Activated CD8-positive, alpha-beta memory T cell treated with anti-CD3 and anti-CD28 coated beads, Interleukin-2, amount 10 ng/mL, durations not matched to agents 7 days and 5 days (primary cell): ENCODE measurements at regions not wholly inside any gene's neighbourhood (a gene's known extent, or its start where the extent isn't known, plus 50 kb on each side); places are given as distances from the start of the nearest gene placed in this dataset.

Experiments used
- ATAC-seq: fragments of 150-1000 bp; cut with Tn5 transposase; one replicate; pipeline ENCODE4 v1.10.0; 2021; ENCODE audit warnings: moderate library complexity
- CTCF ChIA-PET: fragments of 350-600 bp; sonication (Branson Sonifier 250); formaldehyde crosslinking; loops from one replicate; lab custom pipeline; 2021; ENCODE audit warnings: antibody characterized with exemption; lab: Charles Lee
- DNase-seq: peaks from one replicate; pipeline ENCODE4 v3.0.0-alpha.2; 2020
- H3K27ac Mint-ChIP-seq: one replicate; pipeline ENCODE4 v1.8.0; 2021; ENCODE audit warnings: mild to moderate bottlenecking, mixed read lengths
- H3K27me3 Mint-ChIP-seq: one replicate; pipeline ENCODE4 v1.8.0; 2021; ENCODE audit warnings: mixed read lengths
- H3K36me3 Mint-ChIP-seq: one replicate; pipeline ENCODE4 v1.8.0; 2021; ENCODE audit warnings: mild to moderate bottlenecking, mixed read lengths
- H3K4me1 Mint-ChIP-seq: one replicate; pipeline ENCODE4 v1.8.0; 2021; ENCODE audit warnings: mixed read lengths
- H3K4me3 Mint-ChIP-seq: one replicate; pipeline ENCODE4 v1.8.0; 2021; ENCODE audit warnings: mild to moderate bottlenecking, moderate library complexity, mixed read lengths
- H3K9me3 Mint-ChIP-seq: one replicate; pipeline ENCODE4 v1.8.0; 2022; ENCODE audit warnings: low read depth, mixed read lengths

DNA sequence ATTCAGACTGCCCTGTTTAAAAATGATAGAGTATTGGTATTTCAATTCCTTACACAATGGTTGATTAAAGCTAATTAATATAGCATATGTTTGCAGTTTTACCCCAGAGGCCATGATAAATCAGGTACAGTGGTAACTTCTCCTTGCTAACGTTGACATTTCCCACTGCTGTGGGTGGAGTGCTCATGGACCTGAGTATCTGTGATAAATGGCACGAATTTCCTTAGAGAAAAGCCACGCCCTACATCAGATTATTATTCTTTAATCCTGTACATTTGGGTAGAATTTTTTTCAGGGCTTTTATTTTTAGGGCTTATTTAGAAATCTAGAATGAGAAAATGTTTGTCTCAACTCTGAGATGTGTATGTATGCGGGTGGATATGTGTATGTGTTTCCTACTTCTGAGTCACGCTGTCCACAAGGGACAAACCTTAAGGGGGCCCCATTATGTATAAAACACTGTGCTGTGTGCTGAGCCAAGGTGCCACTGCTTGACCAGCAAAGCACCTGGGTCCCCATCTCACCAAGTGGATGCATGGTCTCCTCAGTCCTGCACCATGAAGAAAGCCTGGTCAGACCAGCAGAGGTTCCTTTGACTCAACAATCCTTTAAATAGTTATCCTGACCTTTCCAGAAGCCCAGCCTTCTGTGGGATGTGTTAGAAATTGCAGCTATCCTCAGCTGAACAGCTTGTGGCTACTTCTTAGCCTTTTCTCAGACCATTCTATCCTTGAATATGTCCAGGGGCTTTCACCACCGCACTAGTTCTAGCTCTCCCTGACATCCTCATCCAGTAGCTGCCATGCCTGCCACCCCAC is 57.9 kb upstream of the STK38L start:
- H3K27me3 Mint-ChIP-seq = no peaks in the 10 kb centered on the region

GRCh38 chr12:27187697-27188096 is 56.4 kb upstream of the STK38L start:
- DNase-seq = no peak
- no peak for ATAC-seq
- Mint-ChIP-seq H3K4me1 (peaks cover 23% of the 10 kb centered on the region), H3K27me3 (no peaks in the 10 kb centered on the region), H3K36me3 (no peaks in the 10 kb centered on the region), H3K4me3 (no peak overlapping the region), H3K27ac (no peak overlapping the region), H3K9me3 (no peaks in the 10 kb centered on the region)
- CTCF ChIA-PET = interaction anchor here (1.1 to 2.4 kb wide), 2 partner anchors 9 to 119 kb away, joined by 3 to 7 read pairs; no protein-coding TSS in a partner anchor

More for the DNA sequence above, 57.9 kb upstream of the STK38L start:
- DNase-seq (no peak), ATAC-seq (no peak)
- Mint-ChIP-seq H3K36me3 (no peaks in the 10 kb centered on the region), H3K4me1 (peaks cover 27% of the 10 kb centered on the region), H3K27ac (peak overlapping the region; percentile 61), H3K9me3 (no peaks in the 10 kb centered on the region), H3K4me3 (no peak overlapping the region)
- CTCF ChIA-PET = interaction anchor here (1.0 to 2.4 kb wide), 2 partner anchors 22 to 120 kb away, joined by 3 to 7 read pairs; no protein-coding TSS in a partner anchor

- Mint-ChIP-seq H3K4me1 (peaks cover 11% of the 10 kb centered on the region), H3K9me3 (no peaks in the 10 kb centered on the region), H3K27ac (no peak overlapping the region), H3K4me3 (no peak overlapping the region), H3K27me3 (no peaks in the 10 kb centered on the region), H3K36me3 (no peaks in the 10 kb centered on the region)
- no peak for ATAC-seq
- no peak for DNase-seq
- CTCF ChIA-PET = interaction anchor here (1.0 to 1.5 kb wide), 2 partner anchors 10 to 11 kb away, joined by 3 to 4 read pairs; no protein-coding TSS in a partner anchor
Observed at GRCh38 chr12:27190761-27191160, 53.3 kb upstream of the STK38L start.

DNA sequence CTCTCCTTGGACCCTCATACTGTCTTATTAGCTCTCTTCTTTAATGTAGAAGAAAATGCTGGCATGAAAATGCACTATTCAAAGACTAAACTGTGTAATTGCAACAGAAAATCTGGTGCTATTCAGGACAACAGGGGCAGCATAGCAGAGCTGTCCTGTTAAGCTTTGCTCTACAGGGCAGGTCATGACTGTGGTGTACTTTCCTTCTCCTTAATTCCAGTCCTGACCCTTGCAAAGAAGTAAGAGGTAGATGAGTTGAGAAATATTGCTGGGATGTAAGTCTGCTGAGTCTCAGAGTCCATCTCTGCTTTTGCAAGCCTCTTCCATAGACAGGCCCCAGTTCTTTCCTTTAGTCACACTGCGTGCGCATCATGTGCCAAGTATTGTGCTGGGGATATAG is 52.6 kb upstream of the STK38L start:
- Mint-ChIP-seq H3K4me3 (no peak overlapping the region), H3K36me3 (no peaks in the 10 kb centered on the region), H3K27me3 (no peaks in the 10 kb centered on the region), H3K9me3 (no peaks in the 10 kb centered on the region), H3K4me1 (peaks cover 3% of the 10 kb centered on the region), H3K27ac (no peak overlapping the region)
- ATAC-seq (no peak), DNase-seq (no peak)
- CTCF ChIA-PET = interaction anchor here (1.0 to 1.5 kb wide), 2 partner anchors 9 to 11 kb away, joined by 3 to 4 read pairs; no protein-coding TSS in a partner anchor

DNA sequence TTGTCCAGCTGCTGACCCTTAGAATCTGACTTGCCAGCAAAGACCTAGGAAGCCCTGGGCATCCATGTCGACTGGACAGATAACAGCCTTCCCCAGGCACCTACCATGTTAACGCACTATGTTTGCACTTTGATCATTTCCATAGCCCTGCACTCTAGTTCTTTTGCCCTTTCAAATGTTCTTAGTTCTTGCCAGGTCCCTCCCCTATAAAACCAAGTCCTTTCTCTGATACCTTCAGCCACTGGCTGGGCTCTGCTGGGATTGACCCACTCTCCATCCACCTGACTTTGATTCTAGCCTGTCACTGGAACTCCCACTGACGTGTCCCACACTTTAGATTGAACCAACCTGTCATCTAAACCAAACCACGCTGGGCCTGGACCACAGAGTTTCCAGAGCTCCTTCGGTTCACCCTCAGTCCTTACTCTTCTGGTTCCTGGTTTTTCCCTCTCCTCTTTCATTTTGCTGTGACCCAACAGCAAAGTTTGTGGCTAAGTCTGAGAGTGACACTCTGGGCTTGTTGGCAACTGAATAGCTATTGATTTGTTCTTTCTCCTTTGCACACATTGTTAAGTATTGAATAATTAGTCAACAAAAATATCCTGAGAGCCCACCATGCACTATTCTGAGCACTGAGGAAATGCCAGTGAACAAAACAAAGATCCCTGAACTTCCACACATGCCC is 51.8 kb upstream of the STK38L start:
- Mint-ChIP-seq H3K9me3 (no peaks in the 10 kb centered on the region), H3K36me3 (no peaks in the 10 kb centered on the region), H3K27me3 (no peaks in the 10 kb centered on the region), H3K4me3 (no peak overlapping the region), H3K27ac (no peak overlapping the region), H3K4me1 (no peaks in the 10 kb centered on the region)
- no peak for ATAC-seq
- no peak for DNase-seq
- CTCF ChIA-PET = interaction anchor here (0.5 kb wide), 1 partner anchor 1078 kb away, joined by 3 read pairs; no protein-coding TSS in a partner anchor

- CTCF ChIA-PET = no interaction called here
- ATAC-seq = no peak
- H3K4me1 Mint-ChIP-seq = no peaks in the 10 kb centered on the region
- no peaks in the 10 kb centered on the region for H3K36me3 Mint-ChIP-seq
- no peak overlapping the region for H3K4me3 Mint-ChIP-seq
- H3K27ac Mint-ChIP-seq = no peak overlapping the region
- H3K9me3 Mint-ChIP-seq = no peaks in the 10 kb centered on the region
- no peak for DNase-seq
- no peaks in the 10 kb centered on the region for H3K27me3 Mint-ChIP-seq
Observed at GRCh38 chr12:27193106-27193505, 51.0 kb upstream of the STK38L start.

DNA sequence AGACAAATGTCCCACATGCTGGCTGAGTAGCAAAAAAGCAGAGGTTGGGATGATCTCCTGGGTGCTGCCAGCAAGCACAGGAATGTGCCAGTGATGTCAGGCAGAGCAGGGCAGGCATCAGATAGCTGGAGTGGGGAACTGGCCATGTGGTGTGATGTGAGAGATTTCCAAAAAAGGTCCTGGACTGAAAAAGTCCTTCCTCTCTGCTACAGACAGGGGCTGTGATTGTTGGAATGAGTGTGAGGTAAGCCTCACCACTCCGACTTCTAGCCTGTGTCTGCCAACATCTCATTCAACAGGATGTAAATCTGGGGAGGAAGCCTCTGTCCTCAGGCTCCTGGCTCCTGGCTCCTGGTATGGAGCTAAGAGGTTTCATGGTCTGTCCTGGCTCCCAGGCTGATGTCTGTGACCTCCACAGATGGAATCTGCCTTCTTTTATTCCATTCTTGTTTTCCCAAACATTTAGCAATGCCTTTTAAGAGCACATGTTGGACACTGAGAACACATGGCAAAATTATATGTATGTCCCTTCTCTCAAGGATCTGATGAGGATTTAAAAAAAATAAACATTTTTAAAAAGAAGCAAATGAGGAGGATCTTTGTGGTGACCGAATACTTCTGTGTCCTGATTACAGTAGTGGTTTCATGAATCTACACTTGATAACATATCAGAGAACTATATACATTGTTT is 50.1 kb upstream of the STK38L start:
- ATAC-seq (no peak), DNase-seq (no peak)
- Mint-ChIP-seq H3K4me3 (no peak overlapping the region), H3K9me3 (no peaks in the 10 kb centered on the region), H3K27ac (no peak overlapping the region), H3K4me1 (no peaks in the 10 kb centered on the region), H3K27me3 (no peaks in the 10 kb centered on the region), H3K36me3 (no peaks in the 10 kb centered on the region)
- CTCF ChIA-PET = no interaction called here
